PFSK-1 (cell line): ENCODE measurements at regions not wholly inside any gene's neighbourhood (a gene's known extent, or its start where the extent isn't known, plus 50 kb on each side); places are given as distances from the start of the nearest gene placed in this dataset.

Experiments used
- FOXP2 ChIP-seq: optimal IDR thresholded peaks from 2 replicates; pipeline ENCODE3; 2011; ENCODE audit warnings: borderline replicate concordance, control low read depth, inconsistent platforms; ENCODE audit not compliant: insufficient read depth; ENCODE audit errors: extremely low read length, extremely low read depth
- POLR2AphosphoS5 ChIP-seq: IDR thresholded peaks from 2 replicates; pipeline ENCODE4 v1.6.1; 2012; ENCODE audit warnings: low read depth, mild to moderate bottlenecking, control low read depth, low read length, moderate library complexity
- REST ChIP-seq, 2 experiments: IDR thresholded peaks; 2 replicates each; pipeline versions ENCODE4 v1.6.1 to v1.8.0; 2011 to 2012; ENCODE audit warnings: low read depth in 2 of 2, low read length in 2 of 2, control low read depth in 1 of 2, inconsistent platforms in 1 of 2, mild to moderate bottlenecking in 1 of 2, moderate library complexity in 1 of 2; ENCODE audit not compliant: insufficient read depth in 1 of 2
- SIN3A ChIP-seq: IDR thresholded peaks from 2 replicates; pipeline ENCODE4 v1.6.1; 2012; ENCODE audit warnings: mild to moderate bottlenecking, low read length, moderate library complexity, borderline replicate concordance; ENCODE audit not compliant: insufficient read depth
- TAF1 ChIP-seq: IDR thresholded peaks from 2 replicates; pipeline ENCODE4 v1.6.1; 2012; ENCODE audit warnings: low read length, control low read depth, borderline replicate concordance; ENCODE audit not compliant: insufficient read depth

- TF ChIP-seq SIN3A = no peak
These were observed 78.7 kb upstream of the SVIL start for GRCh38 chr10:29713450-29713849.

GRCh38 chr10:29712108-29712507 is 77.3 kb upstream of the SVIL start:
- TF ChIP-seq FOXP2 = no peak
- TF ChIP-seq SIN3A = no peak
- TF ChIP-seq POLR2AphosphoS5 = no peak
- TF ChIP-seq REST (IDR thresholded peaks at IDR 0.05; ENCODE audit: insufficient read depth in 1 of 2, low read depth in 2 of 2, low read length in 2 of 2) = no peak
- TF ChIP-seq TAF1 = no peak

- TF ChIP-seq FOXP2 (no peak), POLR2AphosphoS5 (no peak), SIN3A (no peak), TAF1 (no peak), REST (IDR thresholded peaks at IDR 0.05; ENCODE audit: insufficient read depth in 1 of 2, low read depth in 2 of 2, low read length in 2 of 2) (no peak)
These were observed 75.4 kb upstream of the SVIL start for GRCh38 chr10:29710128-29710527.

- TF ChIP-seq TAF1 (no peak), POLR2AphosphoS5 (no peak), SIN3A (no peak), REST (IDR thresholded peaks at IDR 0.05; ENCODE audit: insufficient read depth in 1 of 2, low read depth in 2 of 2, low read length in 2 of 2) (no peak), FOXP2 (no peak)
These were observed 74.8 kb upstream of the SVIL start for GRCh38 chr10:29709484-29710002.

GRCh38 chr10:29703271-29703670 is 68.5 kb upstream of the SVIL start:
- TF ChIP-seq POLR2AphosphoS5 = no peak
- TF ChIP-seq TAF1 = no peak
- TF ChIP-seq REST (IDR thresholded peaks at IDR 0.05; ENCODE audit: insufficient read depth in 1 of 2, low read depth in 2 of 2, low read length in 2 of 2) = no peak
- TF ChIP-seq SIN3A = no peak
- no peak for TF ChIP-seq FOXP2
